ENCODE measurements at regions not wholly inside any gene's neighbourhood (a gene's known extent, or its start where the extent isn't known, plus 50 kb on each side); places are given as distances from the start of the nearest gene placed in this dataset.

DNA sequence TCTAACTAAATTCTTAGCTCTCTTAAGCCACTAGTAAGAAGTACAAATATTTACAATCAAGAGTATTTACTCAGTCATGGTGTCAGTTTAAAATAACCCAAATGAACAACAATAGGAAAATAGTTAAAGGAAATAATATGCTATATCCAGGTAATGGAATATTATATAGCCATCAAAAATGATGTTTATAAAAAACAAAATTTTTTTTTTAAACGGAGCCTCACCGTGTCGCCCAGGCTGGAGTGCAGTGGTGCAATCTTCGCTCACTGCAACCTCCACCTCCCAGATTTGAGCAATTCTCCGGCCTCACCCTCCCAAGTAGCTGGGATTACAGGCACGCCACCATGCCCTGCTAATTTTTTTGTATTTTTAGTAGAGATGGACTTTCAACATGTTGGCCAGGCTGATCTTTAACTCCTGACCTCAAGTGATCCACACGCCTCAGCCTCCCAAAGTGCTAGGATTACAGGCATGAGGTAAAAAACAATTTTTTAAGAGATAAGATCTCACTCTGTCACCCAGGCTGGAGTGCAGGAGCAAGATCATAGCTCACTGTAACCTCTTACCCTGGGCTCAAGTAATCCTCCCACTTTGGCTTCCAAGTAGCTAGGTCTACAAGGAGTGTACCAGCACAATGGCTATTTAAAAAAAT, 132.5 kb downstream of the NOC3L start:
- no peaks in the 10 kb centered on the region for H3K36me3 ChIP-seq (ENCODE audit: insufficient read depth, low read length)
- FAIRE-seq, result no peak
- H3K4me1 Mint-ChIP-seq (ENCODE audit: low read depth, unreplicated experiment), result no peaks in the 10 kb centered on the region

DNA sequence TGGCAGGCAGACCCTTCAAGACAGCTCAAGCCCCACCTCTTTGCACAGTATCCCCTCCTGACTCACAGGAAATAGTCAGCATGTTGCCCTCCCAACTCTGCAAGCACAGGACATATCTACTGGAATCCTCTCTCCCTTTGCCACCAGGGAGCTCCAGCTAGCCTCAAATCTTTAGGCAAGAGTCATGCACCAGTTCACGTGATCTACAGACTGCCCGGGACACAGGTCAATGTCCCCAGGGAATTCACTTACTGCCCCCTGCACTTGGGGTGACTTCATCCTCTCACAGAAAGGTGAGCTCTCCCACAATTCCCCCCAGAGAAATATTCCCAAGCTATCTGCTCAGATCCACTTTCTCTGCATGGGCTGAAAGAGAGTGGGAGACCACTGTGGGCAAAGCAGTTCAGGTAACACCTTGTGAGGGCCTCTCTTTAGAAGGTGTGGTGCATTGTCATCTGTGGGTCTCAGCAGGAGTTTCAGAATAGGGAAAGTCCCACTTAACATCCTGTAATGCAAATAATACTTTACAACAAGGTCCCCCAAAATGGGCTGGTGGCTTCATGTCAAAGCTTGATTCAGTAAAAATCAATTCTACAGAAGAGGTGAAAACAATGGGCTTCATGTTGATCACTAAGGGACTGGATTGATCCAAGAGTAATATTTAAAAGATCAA, 129.9 kb downstream of the NOC3L start:
- peaks cover 2% of the 10 kb centered on the region for H3K9me3 Mint-ChIP-seq (ENCODE audit: unreplicated experiment)
- no peak overlapping the region for H3K4me3 Mint-ChIP-seq (ENCODE audit: unreplicated experiment)
- no peaks in the 10 kb centered on the region for H3K36me3 Mint-ChIP-seq (ENCODE audit: low read depth, unreplicated experiment)
- Histone ChIP-seq H3K9ac (ENCODE audit: low read length) (no peak overlapping the region), H3K79me2 (ENCODE audit: insufficient read depth, low read length) (no peaks in the 10 kb centered on the region), H3K4me3 (ENCODE audit: insufficient read depth, low read depth, low read length) (no peak overlapping the region), H3K27ac (ENCODE audit: low read depth, low read length) (no peak overlapping the region), H3K4me2 (ENCODE audit: low read length) (no peak overlapping the region), H3K36me3 (ENCODE audit: insufficient read depth, low read length) (no peaks in the 10 kb centered on the region), H2AFZ (ENCODE audit: low read depth, low read length) (no peak overlapping the region), H4K20me1 (ENCODE audit: insufficient read depth, low read length) (no peaks in the 10 kb centered on the region), H3K27me3 (ENCODE audit: insufficient read depth, low read length) (no peaks in the 10 kb centered on the region), H3K9me3 (ENCODE audit: insufficient read depth, low read depth, low read length) (no peaks in the 10 kb centered on the region), H3K4me1 (ENCODE audit: insufficient read depth, low read length) (no peaks in the 10 kb centered on the region)
- H3K27ac Mint-ChIP-seq (ENCODE audit: unreplicated experiment), result no peak overlapping the region
- FAIRE-seq (no peak), DNase-seq (ENCODE audit: low read depth) (no peak)
- TF ChIP-seq EZH2 (IDR thresholded peaks at IDR 0.05; ENCODE audit: insufficient read depth, low read length), result no peak
- TF ChIP-seq, protein P1, sequence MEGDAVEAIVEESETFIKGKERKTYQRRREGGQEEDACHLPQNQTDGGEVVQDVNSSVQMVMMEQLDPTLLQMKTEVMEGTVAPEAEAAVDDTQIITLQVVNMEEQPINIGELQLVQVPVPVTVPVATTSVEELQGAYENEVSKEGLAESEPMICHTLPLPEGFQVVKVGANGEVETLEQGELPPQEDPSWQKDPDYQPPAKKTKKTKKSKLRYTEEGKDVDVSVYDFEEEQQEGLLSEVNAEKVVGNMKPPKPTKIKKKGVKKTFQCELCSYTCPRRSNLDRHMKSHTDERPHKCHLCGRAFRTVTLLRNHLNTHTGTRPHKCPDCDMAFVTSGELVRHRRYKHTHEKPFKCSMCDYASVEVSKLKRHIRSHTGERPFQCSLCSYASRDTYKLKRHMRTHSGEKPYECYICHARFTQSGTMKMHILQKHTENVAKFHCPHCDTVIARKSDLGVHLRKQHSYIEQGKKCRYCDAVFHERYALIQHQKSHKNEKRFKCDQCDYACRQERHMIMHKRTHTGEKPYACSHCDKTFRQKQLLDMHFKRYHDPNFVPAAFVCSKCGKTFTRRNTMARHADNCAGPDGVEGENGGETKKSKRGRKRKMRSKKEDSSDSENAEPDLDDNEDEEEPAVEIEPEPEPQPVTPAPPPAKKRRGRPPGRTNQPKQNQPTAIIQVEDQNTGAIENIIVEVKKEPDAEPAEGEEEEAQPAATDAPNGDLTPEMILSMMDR (IDR thresholded peaks at IDR 0.05; ENCODE audit: insufficient read depth, low read depth, low read length), result no peak
- H3K27me3 Mint-ChIP-seq (ENCODE audit: low read depth, unreplicated experiment), result peaks cover 6% of the 10 kb centered on the region
- no peaks in the 10 kb centered on the region for H3K4me1 Mint-ChIP-seq (ENCODE audit: low read depth, unreplicated experiment)

More for the DNA sequence above, 132.5 kb downstream of the NOC3L start:
- no peaks in the 10 kb centered on the region for H3K9me3 ChIP-seq (ENCODE audit: insufficient read depth, low read depth, low read length)
- H3K4me1 ChIP-seq (ENCODE audit: insufficient read depth, low read length), result no peaks in the 10 kb centered on the region
- no peaks in the 10 kb centered on the region for H3K79me2 ChIP-seq (ENCODE audit: insufficient read depth, low read length)
- no peaks in the 10 kb centered on the region for H4K20me1 ChIP-seq (ENCODE audit: insufficient read depth, low read length)
- no peak overlapping the region for H2AFZ ChIP-seq (ENCODE audit: low read depth, low read length)
- no peak overlapping the region for H3K27ac Mint-ChIP-seq (ENCODE audit: unreplicated experiment)
- H3K27ac ChIP-seq (ENCODE audit: low read depth, low read length), result no peak overlapping the region
- peaks cover 2% of the 10 kb centered on the region for H3K9me3 Mint-ChIP-seq (ENCODE audit: unreplicated experiment)
- H3K27me3 Mint-ChIP-seq (ENCODE audit: low read depth, unreplicated experiment), result peaks cover 6% of the 10 kb centered on the region
- H3K4me2 ChIP-seq (ENCODE audit: low read length), result no peak overlapping the region
- TF ChIP-seq, protein P1 (IDR thresholded peaks at IDR 0.05; ENCODE audit: insufficient read depth, low read depth, low read length), result no peak
- TF ChIP-seq EZH2 (IDR thresholded peaks at IDR 0.05; ENCODE audit: insufficient read depth, low read length), result no peak
- H3K36me3 Mint-ChIP-seq (ENCODE audit: low read depth, unreplicated experiment), result no peaks in the 10 kb centered on the region
- no peaks in the 10 kb centered on the region for H3K27me3 ChIP-seq (ENCODE audit: insufficient read depth, low read length)
- no peak for DNase-seq (ENCODE audit: low read depth)
- H3K9ac ChIP-seq (ENCODE audit: low read length), result no peak overlapping the region
- no peak overlapping the region for H3K4me3 ChIP-seq (ENCODE audit: insufficient read depth, low read depth, low read length)
- H3K4me3 Mint-ChIP-seq (ENCODE audit: unreplicated experiment), result no peak overlapping the region

DNA sequence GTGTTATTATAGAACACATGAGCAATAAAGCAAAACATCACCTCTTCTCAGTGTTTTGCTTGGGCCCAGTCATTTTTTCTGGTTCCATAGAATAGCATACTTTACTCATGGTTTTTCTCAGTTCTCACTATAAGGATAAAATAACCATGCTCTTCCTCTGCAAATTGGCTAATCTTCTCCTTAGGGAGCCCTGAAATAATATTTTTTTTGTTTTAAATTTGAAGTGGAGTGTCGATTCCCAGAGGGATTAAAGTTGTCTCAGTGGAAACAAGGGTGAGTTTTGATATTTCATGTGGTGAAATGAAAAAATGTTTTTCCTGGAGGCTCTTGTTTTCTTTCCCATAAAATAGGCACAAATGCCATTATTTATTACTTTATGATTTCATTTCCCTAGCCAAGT, 127.3 kb downstream of the NOC3L start:
- Mint-ChIP-seq H3K9me3 (ENCODE audit: unreplicated experiment) (peaks cover 2% of the 10 kb centered on the region), H3K27me3 (ENCODE audit: low read depth, unreplicated experiment) (peaks cover 6% of the 10 kb centered on the region), H3K4me1 (ENCODE audit: low read depth, unreplicated experiment) (no peaks in the 10 kb centered on the region), H3K36me3 (ENCODE audit: low read depth, unreplicated experiment) (no peaks in the 10 kb centered on the region), H3K27ac (ENCODE audit: unreplicated experiment) (no peak overlapping the region), H3K4me3 (ENCODE audit: unreplicated experiment) (no peak overlapping the region)
- no peaks in the 10 kb centered on the region for H3K36me3 ChIP-seq (ENCODE audit: insufficient read depth, low read length)
- DNase-seq (ENCODE audit: low read depth) (no peak), FAIRE-seq (no peak)
- no peaks in the 10 kb centered on the region for H3K4me1 ChIP-seq (ENCODE audit: insufficient read depth, low read length)
- no peaks in the 10 kb centered on the region for H3K27me3 ChIP-seq (ENCODE audit: insufficient read depth, low read length)
- H4K20me1 ChIP-seq (ENCODE audit: insufficient read depth, low read length), result no peaks in the 10 kb centered on the region
- no peak overlapping the region for H2AFZ ChIP-seq (ENCODE audit: low read depth, low read length)
- no peak overlapping the region for H3K27ac ChIP-seq (ENCODE audit: low read depth, low read length)
- TF ChIP-seq EZH2 (IDR thresholded peaks at IDR 0.05; ENCODE audit: insufficient read depth, low read length), result no peak
- TF ChIP-seq, protein P1 (IDR thresholded peaks at IDR 0.05; ENCODE audit: insufficient read depth, low read depth, low read length), result no peak
- no peak overlapping the region for H3K4me2 ChIP-seq (ENCODE audit: low read length)
- H3K9me3 ChIP-seq (ENCODE audit: insufficient read depth, low read depth, low read length), result no peaks in the 10 kb centered on the region
- no peaks in the 10 kb centered on the region for H3K79me2 ChIP-seq (ENCODE audit: insufficient read depth, low read length)
- H3K4me3 ChIP-seq (ENCODE audit: insufficient read depth, low read depth, low read length), result no peak overlapping the region
- H3K9ac ChIP-seq (ENCODE audit: low read length), result no peak overlapping the region
